ENCODE measurements at regions not wholly inside any gene's neighbourhood (a gene's known extent, or its start where the extent isn't known, plus 50 kb on each side); places are given as distances from the start of the nearest gene placed in this dataset.

DNA sequence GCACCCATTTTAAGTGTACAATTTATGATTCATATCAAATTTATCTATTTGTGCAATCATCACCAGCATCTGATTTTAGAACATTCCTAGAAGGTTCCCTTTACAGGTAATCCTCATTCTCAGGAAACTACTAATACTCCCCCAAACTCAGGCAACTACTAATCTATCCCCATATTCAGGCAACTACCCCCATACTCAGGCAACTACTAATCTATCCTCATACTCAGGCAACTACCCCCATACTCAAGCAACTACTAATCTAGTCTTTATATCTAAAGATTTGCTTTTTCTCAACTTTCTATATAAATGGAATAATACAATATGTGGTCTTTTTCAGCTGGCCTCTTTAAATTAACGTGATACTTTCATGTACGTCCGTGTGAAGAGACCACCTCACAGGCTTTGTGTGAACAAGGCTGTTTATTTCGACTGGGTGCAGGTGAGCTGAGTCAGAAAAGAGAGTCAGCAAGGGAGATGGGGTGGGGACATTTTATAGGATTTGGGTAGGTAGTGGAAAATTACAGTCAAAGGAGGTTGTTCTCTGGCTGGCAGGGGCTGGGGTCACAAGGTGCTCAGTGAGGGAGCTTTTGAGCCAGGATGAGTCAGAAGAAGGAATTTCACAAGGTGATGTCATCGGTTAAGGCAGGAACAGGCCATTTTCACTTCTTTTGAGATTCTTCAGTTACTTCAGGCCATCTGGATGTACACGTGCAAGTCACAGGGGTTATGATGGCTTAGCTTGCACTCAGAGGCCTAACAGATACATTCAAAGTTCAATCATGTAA lies 1444.5 kb upstream of the CADM2 start:
- no peak for DNase-seq

DNA sequence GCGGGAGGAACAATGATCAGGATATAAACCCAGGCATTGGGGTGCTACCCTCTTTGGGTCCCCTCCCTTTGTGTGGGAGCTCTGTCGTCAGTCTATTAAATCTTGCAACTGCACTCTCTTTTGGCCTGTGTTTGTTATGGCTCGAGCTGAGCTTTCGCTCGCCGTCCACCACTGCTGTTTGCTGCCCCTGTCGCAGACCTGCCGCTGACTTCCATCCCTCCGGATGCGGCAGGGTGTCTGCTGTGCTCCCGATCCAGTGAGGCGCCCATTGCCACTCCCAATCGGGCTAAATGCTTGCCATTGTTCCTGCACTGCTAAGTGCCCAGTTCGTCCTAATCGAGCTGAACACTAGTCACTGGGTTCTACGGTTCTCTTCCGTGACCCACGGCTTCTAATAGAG lies 1443.7 kb upstream of the CADM2 start:
- DNase-seq = no peak

DNA sequence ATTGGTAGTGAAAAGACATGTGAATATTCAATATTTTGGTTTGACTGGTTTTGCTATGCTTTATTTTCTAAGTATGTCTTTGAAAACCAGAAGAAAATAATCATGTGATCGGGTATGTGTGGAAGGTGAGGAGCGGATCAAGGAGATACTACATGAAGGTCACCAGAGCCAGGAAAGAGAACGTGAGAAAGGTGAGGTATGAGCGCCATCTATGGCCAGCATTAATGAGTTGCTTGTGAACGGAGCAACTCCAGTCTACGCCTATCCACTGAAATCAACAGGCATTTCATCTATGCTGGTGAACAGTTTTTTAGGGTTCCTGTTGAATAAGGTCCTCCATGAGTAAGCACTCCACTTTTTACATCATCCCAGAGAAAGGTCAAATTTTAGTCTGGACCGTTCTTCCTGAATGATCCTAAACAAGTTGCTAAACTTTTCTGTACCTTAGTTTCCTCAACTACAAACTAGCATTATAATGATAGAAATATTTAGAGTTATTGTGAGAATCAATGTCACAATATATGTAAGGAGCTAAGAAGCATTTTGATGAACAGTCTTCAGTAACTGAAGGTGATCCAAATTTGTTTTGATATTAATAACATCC lies 1435.2 kb upstream of the CADM2 start:
- DNase-seq = peak; percentile 29

DNA sequence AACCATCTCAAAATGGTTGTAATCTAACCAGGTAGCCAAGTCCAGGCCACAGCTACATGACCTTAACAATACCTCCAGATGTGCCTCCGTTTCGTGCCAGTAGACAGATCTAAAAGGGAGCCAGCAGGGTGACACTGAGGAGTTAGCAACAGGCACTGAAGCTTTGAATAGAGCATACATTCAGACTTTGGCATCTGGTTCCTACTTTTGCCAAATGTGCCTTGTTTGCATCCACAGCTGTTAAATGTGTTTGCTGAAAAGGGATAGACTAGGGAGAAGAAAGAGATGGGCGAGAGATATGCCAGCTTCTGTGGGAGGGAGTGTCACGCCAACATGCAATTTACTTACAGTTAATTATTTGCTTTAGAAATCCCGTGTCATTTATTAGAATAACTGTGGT lies 1433.9 kb upstream of the CADM2 start:
- no peak for DNase-seq

GRCh38 chr3:83559082-83559481 lies 1399.7 kb upstream of the CADM2 start:
- DNase-seq = no peak

DNA sequence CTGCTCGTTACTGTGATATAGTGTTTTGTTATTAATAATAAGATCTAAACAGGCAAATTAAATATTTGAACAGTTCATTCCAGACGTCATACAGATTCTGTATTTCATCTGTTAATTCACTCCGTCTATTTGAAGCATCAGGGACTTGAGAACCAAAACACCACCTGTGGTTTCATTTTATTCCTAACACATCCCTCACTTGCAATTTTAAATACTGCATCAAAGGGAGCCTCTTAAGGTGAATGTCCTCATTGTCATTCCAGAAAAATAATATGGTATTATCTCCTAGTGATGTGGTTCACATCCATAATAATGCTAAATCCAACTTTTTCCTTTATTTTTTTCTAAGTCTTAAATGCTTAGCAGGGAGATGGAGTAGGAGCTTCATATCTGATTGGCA lies 1390.9 kb upstream of the CADM2 start:
- DNase-seq = no peak

GRCh38 chr3:83581546-83581945 lies 1377.2 kb upstream of the CADM2 start:
- DNase-seq = no peak

GRCh38 chr3:83601704-83602103 lies 1357.1 kb upstream of the CADM2 start:
- no peak for DNase-seq

GRCh38 chr3:83622526-83622925 lies 1336.3 kb upstream of the CADM2 start:
- no peak for DNase-seq

GRCh38 chr3:83625261-83625660 lies 1333.5 kb upstream of the CADM2 start:
- no peak for DNase-seq

DNA sequence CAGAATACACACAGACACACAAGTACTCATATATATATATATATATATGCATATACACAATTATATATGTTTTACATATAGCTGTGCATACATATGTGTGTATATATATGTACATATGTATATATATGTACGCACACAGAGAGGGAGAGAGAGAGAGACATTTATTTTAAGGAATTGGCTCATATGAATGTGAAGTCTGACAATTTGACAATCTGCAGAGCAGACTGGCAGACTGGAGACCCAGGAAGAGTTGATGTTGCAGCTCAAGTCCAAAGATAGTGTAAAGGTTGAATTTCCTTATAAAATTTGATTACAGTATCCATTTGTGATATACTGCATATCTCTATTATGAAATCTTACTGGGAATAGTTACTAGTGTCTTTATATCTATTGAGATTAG lies 1330.3 kb upstream of the CADM2 start:
- DNase-seq = no peak

GRCh38 chr3:83632526-83632925 lies 1326.3 kb upstream of the CADM2 start:
- no peak for DNase-seq

- DNase-seq = no peak
Observed at GRCh38 chr3:83633758-83634157, 1325.0 kb upstream of the CADM2 start.

- DNase-seq = no peak
Observed at GRCh38 chr3:83649692-83650091, 1309.1 kb upstream of the CADM2 start.

GRCh38 chr3:83655083-83655482 lies 1303.7 kb upstream of the CADM2 start:
- DNase-seq = no peak

GRCh38 chr3:83662381-83662960 lies 1296.3 kb upstream of the CADM2 start:
- no peak for DNase-seq

- no peak for DNase-seq
Observed at GRCh38 chr3:83670416-83670815, 1288.4 kb upstream of the CADM2 start.

DNA sequence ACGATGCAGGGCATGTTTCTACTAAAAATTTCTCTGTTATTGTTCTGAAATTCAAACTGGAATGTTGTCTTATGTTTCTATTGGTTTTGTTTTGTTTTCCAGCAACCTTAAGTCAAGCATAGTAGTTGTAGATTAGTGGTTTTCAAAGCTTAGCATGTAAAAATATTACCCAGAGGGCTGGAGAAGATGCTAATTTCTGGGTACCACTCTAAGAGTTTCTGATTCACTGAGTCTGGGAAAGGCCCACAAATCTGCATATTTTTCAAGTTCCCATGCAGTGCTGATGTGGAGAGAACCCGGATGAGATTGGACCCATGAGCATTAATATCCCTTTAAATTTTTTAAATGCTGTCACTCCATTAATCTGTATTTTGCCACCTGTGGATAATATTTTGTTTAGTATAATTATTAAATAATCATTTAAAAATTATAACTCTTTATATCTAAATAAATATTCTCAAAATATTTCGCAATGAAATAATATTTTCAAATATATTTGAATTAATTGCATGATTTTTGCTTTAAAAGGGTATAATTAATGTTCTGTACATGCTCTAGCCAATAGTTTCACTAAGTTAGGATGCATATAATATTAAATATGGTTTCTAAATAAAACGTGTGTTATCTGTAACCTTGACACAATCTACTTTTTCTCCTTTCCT lies 1274.7 kb upstream of the CADM2 start:
- no peak for DNase-seq

- DNase-seq = no peak
Observed at GRCh38 chr3:83706669-83707068, 1252.1 kb upstream of the CADM2 start.

GRCh38 chr3:83715307-83715706 lies 1243.5 kb upstream of the CADM2 start:
- DNase-seq = no peak

DNA sequence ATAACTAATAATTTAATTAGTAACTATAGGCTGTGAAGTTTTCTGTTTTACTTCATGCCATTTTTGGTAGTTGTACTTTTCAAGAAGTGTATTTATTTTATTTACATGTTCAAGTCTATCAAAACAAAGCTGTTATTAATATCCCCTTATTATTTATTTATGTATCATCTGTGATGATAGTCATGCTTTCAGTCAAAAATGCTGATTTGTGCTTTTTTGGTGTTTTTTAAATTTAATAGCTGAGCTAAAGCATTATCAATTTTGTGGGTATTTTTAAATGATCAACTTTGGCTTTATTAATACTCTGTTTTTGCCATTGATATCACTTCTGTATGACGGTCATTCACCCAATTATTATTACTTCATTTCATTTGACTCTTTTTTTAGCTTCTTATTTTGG lies 1229.2 kb upstream of the CADM2 start:
- DNase-seq = no peak

- no peak for DNase-seq
Observed at GRCh38 chr3:83734656-83735055, 1224.1 kb upstream of the CADM2 start.

GRCh38 chr3:83738202-83738601 lies 1220.6 kb upstream of the CADM2 start:
- no peak for DNase-seq

DNA sequence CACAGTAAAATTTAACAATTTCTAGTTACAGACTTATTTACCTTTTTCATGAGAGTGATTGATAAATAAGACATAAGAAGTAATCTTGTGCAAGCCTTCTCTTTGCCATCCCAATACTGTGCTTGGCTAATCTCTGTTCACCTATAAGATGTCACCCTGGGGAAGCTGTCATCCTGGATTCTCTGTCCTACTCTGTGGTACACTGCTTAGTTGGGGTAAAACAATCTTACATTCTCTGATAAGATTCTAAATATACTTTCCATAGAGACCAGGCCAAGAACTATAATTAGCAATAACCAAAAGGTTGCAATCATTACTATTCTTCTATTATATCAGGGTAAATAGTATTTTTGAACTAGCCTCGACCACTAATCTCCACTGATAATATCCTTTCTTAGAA lies 1218.3 kb upstream of the CADM2 start:
- DNase-seq = no peak

Measured in activated CD4-positive, alpha-beta T cell treated with anti-CD3 and anti-CD28 coated beads, Interleukin-2, amount 50 U/mL, for 16 hours (primary cell).